SU-DHL-6 (cell line): ENCODE measurements at regions not wholly inside any gene's neighbourhood (a gene's known extent, or its start where the extent isn't known, plus 50 kb on each side); places are given as distances from the start of the nearest gene placed in this dataset.

Experiments used
- H2AFZ ChIP-seq: fragments of 200-600 bp; sonication (generic); 2 replicates; pipeline ENCODE4 v1.6.1; 2014; ENCODE audit warnings: low read depth, mild to moderate bottlenecking, moderate library complexity, mixed read lengths, antibody characterized with exemption, low read length; ENCODE audit not compliant: severe bottlenecking
- H3F3A ChIP-seq: fragments of 200-600 bp; shearing (Covaris generic); 2 replicates; pipeline ENCODE4 v1.6.0; 2016; ENCODE audit warnings: antibody characterized with exemption, mild to moderate bottlenecking; ENCODE audit not compliant: insufficient read depth
- H3K27ac ChIP-seq: fragments of 200-600 bp; sonication (generic); 2 replicates; pipeline ENCODE4 v1.5.1; 2016; ENCODE audit warnings: low read depth, mild to moderate bottlenecking, low read length, moderate library complexity, mixed read lengths
- H3K27me3 ChIP-seq: fragments of 200-600 bp; sonication (generic), shearing (Covaris generic); 2 replicates; pipeline ENCODE4 v1.6.0; 2014; ENCODE audit warnings: mild to moderate bottlenecking, low read length
- H3K36me3 ChIP-seq: fragments of 200-600 bp; sonication (generic); 2 replicates; pipeline ENCODE4 v1.6.1; 2014; ENCODE audit warnings: mild to moderate bottlenecking, low read length, mixed read lengths
- H3K4me2 ChIP-seq: fragments of 300-600, 200-600 bp; shearing (Covaris generic), sonication (generic); 2 replicates; pipeline ENCODE4 v1.6.0; 2014; ENCODE audit warnings: low read length, low read depth, mild to moderate bottlenecking; ENCODE audit not compliant: poor library complexity, severe bottlenecking
- H3K4me3 ChIP-seq: fragments of 200-600 bp; sonication (generic); 2 replicates; pipeline ENCODE4 v1.5.1; 2014; ENCODE audit warnings: antibody characterized with exemption, low read length, mild to moderate bottlenecking, mixed read lengths; ENCODE audit not compliant: insufficient read depth, poor library complexity, severe bottlenecking
- H3K79me2 ChIP-seq: fragments of 200-600 bp; sonication (generic); 2 replicates; pipeline ENCODE4 v1.6.1; 2014; ENCODE audit warnings: mild to moderate bottlenecking, low read length, moderate library complexity; ENCODE audit not compliant: insufficient read depth
- H3K9ac ChIP-seq: fragments of 200-600 bp; sonication (generic); 2 replicates; pipeline ENCODE4 v1.7.0; 2014; ENCODE audit warnings: mild to moderate bottlenecking, low read length
- H3K9me2 ChIP-seq: fragments of 200-600 bp; sonication (generic); replicated peaks from 2 replicates; pipeline ENCODE4 v1.6.1; 2014; ENCODE audit warnings: low read length; ENCODE audit not compliant: insufficient read depth
- H3K9me3 ChIP-seq: fragments of 200-600 bp; sonication (generic); 2 replicates; pipeline ENCODE4 v1.6.1; 2014; ENCODE audit warnings: low read length, mixed read lengths; ENCODE audit not compliant: insufficient read depth
- H4K20me1 ChIP-seq: fragments of 200-600 bp; sonication (generic); 2 replicates; pipeline ENCODE4 v1.6.1; 2014; ENCODE audit warnings: low read depth, mild to moderate bottlenecking, antibody characterized with exemption, low read length, moderate library complexity, mixed read lengths
- CTCF ChIP-seq: fragments of 200-600 bp; sonication (generic); IDR thresholded peaks from one replicate; pipeline ENCODE4 v1.5.1; 2017; ENCODE audit warnings: antibody characterized with exemption, mild to moderate bottlenecking, low read length, moderate library complexity; ENCODE audit not compliant: insufficient read depth, poor library complexity, severe bottlenecking
- EZH2phosphoT487 ChIP-seq: fragments of 200-600 bp; sonication (generic), shearing (Covaris generic); conservative IDR thresholded peaks from 2 replicates; pipeline ENCODE4 v1.6.1; 2018; ENCODE audit warnings: mild to moderate bottlenecking, antibody characterized with exemption, low read length, moderate library complexity, mixed read lengths

DNA sequence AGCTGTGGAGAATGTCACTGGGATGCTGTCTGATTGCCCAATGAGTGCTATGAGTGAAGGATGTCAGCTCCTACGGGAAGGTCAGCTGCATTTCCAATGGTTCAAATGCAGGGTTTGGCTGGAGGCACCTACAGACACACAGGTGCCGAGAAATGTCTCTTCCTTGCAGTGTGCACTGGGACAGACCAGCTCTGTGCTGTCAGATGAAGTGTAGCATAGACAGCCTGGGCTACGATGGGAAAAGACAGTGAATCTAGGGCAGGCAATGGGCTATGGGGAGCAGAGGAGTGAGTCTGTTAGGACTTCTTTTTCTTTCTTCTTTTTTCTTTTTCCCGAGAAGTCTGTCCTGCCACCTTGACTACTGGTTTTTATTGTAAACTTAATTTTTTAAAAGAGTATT is 223.1 kb upstream of the EOMES start:
- no peaks in the 10 kb centered on the region for H3K9me2 ChIP-seq
- no peaks in the 10 kb centered on the region for H3K9me3 ChIP-seq
- no peak overlapping the region for H3K4me3 ChIP-seq
- no peak overlapping the region for H3K27ac ChIP-seq
- H3K4me2 ChIP-seq: no peak overlapping the region
- no peaks in the 10 kb centered on the region for H3K79me2 ChIP-seq
- no peaks in the 10 kb centered on the region for H3K36me3 ChIP-seq
- H3K27me3 ChIP-seq: no peaks in the 10 kb centered on the region
- H2AFZ ChIP-seq: no peak overlapping the region
- TF ChIP-seq EZH2phosphoT487: no peak
- no peak for TF ChIP-seq CTCF
- no peaks in the 10 kb centered on the region for H3F3A ChIP-seq
- no peaks in the 10 kb centered on the region for H4K20me1 ChIP-seq
- H3K9ac ChIP-seq: no peak overlapping the region

DNA sequence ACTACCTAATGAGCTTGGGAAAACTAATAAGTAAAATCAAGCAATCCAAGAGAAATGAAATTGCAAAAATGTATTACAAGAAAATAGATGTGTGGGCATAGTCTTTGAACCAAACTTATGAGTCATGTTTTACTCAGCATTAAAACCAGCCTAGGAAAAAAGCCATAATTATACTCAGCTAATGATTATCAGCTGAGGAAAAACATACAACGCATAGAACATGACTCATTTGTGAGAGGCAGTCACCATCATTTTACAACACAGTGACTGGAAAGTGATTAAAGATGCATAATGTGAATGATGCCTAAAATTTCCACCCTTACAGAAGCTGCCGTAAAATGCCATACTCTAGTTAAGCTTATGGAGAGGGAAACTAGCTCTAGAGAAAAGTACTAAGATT is 238.0 kb upstream of the EOMES start:
- Histone ChIP-seq H3K27ac (no peak overlapping the region), H2AFZ (no peak overlapping the region), H3K36me3 (no peaks in the 10 kb centered on the region), H3K27me3 (no peaks in the 10 kb centered on the region), H3K9me2 (no peaks in the 10 kb centered on the region), H3K4me3 (no peak overlapping the region), H4K20me1 (no peaks in the 10 kb centered on the region), H3K4me2 (no peak overlapping the region), H3K79me2 (no peaks in the 10 kb centered on the region), H3K9me3 (no peaks in the 10 kb centered on the region), H3F3A (no peaks in the 10 kb centered on the region), H3K9ac (no peak overlapping the region)
- TF ChIP-seq EZH2phosphoT487 (no peak), CTCF (no peak)

DNA sequence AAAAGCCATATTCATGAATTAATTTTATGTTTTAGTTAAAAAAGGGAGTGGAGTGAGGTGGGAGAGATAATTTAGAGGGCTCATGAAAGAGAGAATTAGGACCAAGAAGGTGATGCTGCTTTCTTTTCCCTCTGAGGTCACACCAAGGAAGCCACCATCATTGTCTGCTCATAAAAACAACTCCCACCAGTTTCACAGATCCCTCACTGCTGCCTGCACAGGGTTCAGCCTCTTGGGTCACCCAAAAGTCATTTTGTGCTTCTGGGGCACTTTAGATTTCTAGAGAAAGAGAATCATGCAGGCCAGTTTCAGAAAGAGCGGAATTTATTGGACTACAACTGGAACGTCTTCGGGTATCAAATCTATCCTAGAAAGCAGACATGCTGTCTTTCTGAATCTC is 241.4 kb upstream of the EOMES start:
- H3K4me2 ChIP-seq: no peak overlapping the region
- H3K9me2 ChIP-seq: no peaks in the 10 kb centered on the region
- no peaks in the 10 kb centered on the region for H4K20me1 ChIP-seq
- H3K27ac ChIP-seq: no peak overlapping the region
- no peaks in the 10 kb centered on the region for H3K36me3 ChIP-seq
- H3K9ac ChIP-seq: no peak overlapping the region
- no peaks in the 10 kb centered on the region for H3K27me3 ChIP-seq
- no peaks in the 10 kb centered on the region for H3F3A ChIP-seq
- H3K9me3 ChIP-seq: no peaks in the 10 kb centered on the region
- no peaks in the 10 kb centered on the region for H3K79me2 ChIP-seq
- H3K4me3 ChIP-seq: no peak overlapping the region
- no peak for TF ChIP-seq EZH2phosphoT487
- no peak for TF ChIP-seq CTCF
- H2AFZ ChIP-seq: no peak overlapping the region

GRCh38 chr3:27971600-27971999 is 249.5 kb upstream of the EOMES start:
- H3K36me3 ChIP-seq: no peaks in the 10 kb centered on the region
- no peaks in the 10 kb centered on the region for H4K20me1 ChIP-seq
- no peaks in the 10 kb centered on the region for H3K27me3 ChIP-seq
- H3K9me3 ChIP-seq: no peaks in the 10 kb centered on the region
- no peak overlapping the region for H3K4me2 ChIP-seq
- H3K4me3 ChIP-seq: no peak overlapping the region
- H3F3A ChIP-seq: no peaks in the 10 kb centered on the region
- no peaks in the 10 kb centered on the region for H3K79me2 ChIP-seq
- no peak for TF ChIP-seq CTCF
- TF ChIP-seq EZH2phosphoT487: no peak
- H3K27ac ChIP-seq: no peak overlapping the region
- no peak overlapping the region for H2AFZ ChIP-seq
- no peak overlapping the region for H3K9ac ChIP-seq
- no peaks in the 10 kb centered on the region for H3K9me2 ChIP-seq
